Stomach (tissue), 8 donors: ENCODE measurements at regions not wholly inside any gene's neighbourhood (a gene's known extent, or its start where the extent isn't known, plus 50 kb on each side); places are given as distances from the start of the nearest gene placed in this dataset.

Experiments
- DNase-seq, 2 donors: peaks; one replicate each; pipeline versions ENCODE4 v3.0.0 to v3.0.0-alpha.2; 2013 to 2019
- H3K27ac ChIP-seq, 5 donors: fragments of 200-600 bp in 4 of 5; sonication (generic) in 4 of 5; one replicate each; pipeline ENCODE4 v1.5.1; 2013 to 2019; ENCODE audit warnings: mild to moderate bottlenecking in 1 of 5, moderate library complexity in 1 of 5
- H3K27me3 ChIP-seq, 3 donors: fragments of 200-600 bp; sonication (generic); one replicate each; pipeline ENCODE4 v1.5.1; 2017 to 2019; ENCODE audit warnings: mixed run types in 1 of 3
- H3K36me3 ChIP-seq, 4 donors: fragments of 200-600 bp; sonication (generic); 1 replicate in 3 of 4; 2 replicates in 1 of 4; pipeline ENCODE4 v1.5.1; 2016 to 2019
- H3K4me1 ChIP-seq, 4 donors: fragments of 200-600 bp; sonication (generic); one replicate each; pipeline ENCODE4 v1.5.1; 2016 to 2019
- H3K4me3 ChIP-seq, 4 donors: fragments of 200-600 bp; sonication (generic) in 3 of 4; one replicate each; pipeline ENCODE4 v1.5.1; 2016 to 2019; ENCODE audit warnings: mild to moderate bottlenecking in 1 of 4
- H3K9me3 ChIP-seq, 4 donors: fragments of 200-600 bp; sonication (generic); one replicate each; pipeline ENCODE4 v1.5.1; 2016 to 2019
- EP300 ChIP-seq: sonication (generic); formaldehyde crosslinking; IDR thresholded peaks from one replicate; pipeline ENCODE4 v1.6.1; 2017; ENCODE audit warnings: antibody characterized with exemption
- POLR2A ChIP-seq, 4 donors: fragments of 450-650 bp; IDR thresholded peaks; one replicate each; pipeline ENCODE4 v1.6.1; 2016; ENCODE audit warnings: antibody characterized with exemption in 4 of 4, control low read depth in 2 of 4, mild to moderate bottlenecking in 1 of 4, moderate library complexity in 1 of 4
- POLR2AphosphoS5 ChIP-seq, 3 donors: sonication (generic); formaldehyde crosslinking; IDR thresholded peaks; one replicate each; pipeline ENCODE4 v1.6.1; 2016; ENCODE audit warnings: antibody characterized with exemption in 3 of 3
- WGBS, 5 donors: extraction: QIAGEN DNeasy Blood & Tissue Kit in 3 of 5; methylation state at CpG; one replicate each; pipeline versions ENCODE4 v1.1.5 to v1.1.7; 2013 to 2018; 5-methylcytosine and 5-hydroxymethylcytosine counted together
- intact Hi-C: fragments of 100-400 bp; cut with DNase I; formaldehyde crosslinking; loops from one replicate; pipeline ENCODE4 v1.15.1; 2023; ENCODE audit warnings: low total_unique reads
- TF ChIP-seq, protein P1 (sequence below), 7 experiments: fragments of 450-650 bp in 4 of 7; fragments of 200-600 bp in 3 of 7; sonication (generic) in 3 of 7; IDR thresholded peaks; one replicate each; pipeline ENCODE4 v1.5.1; 2016 to 2019; ENCODE audit warnings: antibody characterized with exemption in 7 of 7, control low read depth in 2 of 7, mild to moderate bottlenecking in 1 of 7
- donor health status: healthy with polysubstance abuse.
- donor health status: Bipolar disorder and iron deficiency.
- donor health status: healthy.

- Histone ChIP-seq H3K4me1 (no peaks in the 10 kb centered on the region), H3K9me3 (peaks cover 0 to 5% (median 0%) of the 10 kb centered on the region in 4 donors), H3K4me3 (no peak overlapping the region), H3K27me3 (no peaks in the 10 kb centered on the region), H3K36me3 (no peaks in the 10 kb centered on the region), H3K27ac (no peak overlapping the region)
- 70 to 84% (median 80%) methylated on average over 4 of the region's 4 CpGs for WGBS, 5 donors
- DNase-seq, result no peak
- TF ChIP-seq EP300, result no peak
- TF ChIP-seq POLR2A (IDR thresholded peaks at IDR 0.05), result no peak
- TF ChIP-seq, protein P1, sequence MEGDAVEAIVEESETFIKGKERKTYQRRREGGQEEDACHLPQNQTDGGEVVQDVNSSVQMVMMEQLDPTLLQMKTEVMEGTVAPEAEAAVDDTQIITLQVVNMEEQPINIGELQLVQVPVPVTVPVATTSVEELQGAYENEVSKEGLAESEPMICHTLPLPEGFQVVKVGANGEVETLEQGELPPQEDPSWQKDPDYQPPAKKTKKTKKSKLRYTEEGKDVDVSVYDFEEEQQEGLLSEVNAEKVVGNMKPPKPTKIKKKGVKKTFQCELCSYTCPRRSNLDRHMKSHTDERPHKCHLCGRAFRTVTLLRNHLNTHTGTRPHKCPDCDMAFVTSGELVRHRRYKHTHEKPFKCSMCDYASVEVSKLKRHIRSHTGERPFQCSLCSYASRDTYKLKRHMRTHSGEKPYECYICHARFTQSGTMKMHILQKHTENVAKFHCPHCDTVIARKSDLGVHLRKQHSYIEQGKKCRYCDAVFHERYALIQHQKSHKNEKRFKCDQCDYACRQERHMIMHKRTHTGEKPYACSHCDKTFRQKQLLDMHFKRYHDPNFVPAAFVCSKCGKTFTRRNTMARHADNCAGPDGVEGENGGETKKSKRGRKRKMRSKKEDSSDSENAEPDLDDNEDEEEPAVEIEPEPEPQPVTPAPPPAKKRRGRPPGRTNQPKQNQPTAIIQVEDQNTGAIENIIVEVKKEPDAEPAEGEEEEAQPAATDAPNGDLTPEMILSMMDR (IDR thresholded peaks at IDR 0.05), result no peak
- no peak for TF ChIP-seq POLR2AphosphoS5 (IDR thresholded peaks at IDR 0.05)
- intact Hi-C loops, result no loop called here
These were observed 172.8 kb upstream of the RGMA start for GRCh38 chr15:93261845-93262244.

DNA sequence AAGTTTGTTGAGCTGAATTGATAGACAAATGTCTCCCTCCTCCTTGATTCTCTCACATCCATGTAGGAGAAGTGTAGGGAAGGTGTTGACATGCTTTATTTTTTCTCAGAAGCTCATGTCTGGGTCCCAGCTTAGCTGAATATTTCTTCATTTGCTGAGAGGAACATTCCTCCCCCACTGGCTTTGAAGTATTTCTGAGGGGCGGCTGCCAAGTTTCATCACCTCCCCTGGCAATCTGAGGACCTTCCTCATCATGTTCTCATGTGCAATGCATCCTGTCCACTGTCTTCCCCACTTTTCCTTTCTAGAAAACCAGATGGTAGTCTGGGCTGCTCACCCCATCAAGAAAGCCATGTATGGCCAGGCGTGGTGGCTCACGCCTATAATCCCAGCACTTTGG is 168.9 kb upstream of the RGMA start:
- Histone ChIP-seq H3K4me3 (no peak overlapping the region), H3K9me3 (no peaks in the 10 kb centered on the region), H3K27ac (no peak overlapping the region), H3K36me3 (no peaks in the 10 kb centered on the region), H3K27me3 (no peaks in the 10 kb centered on the region), H3K4me1 (no peaks in the 10 kb centered on the region)
- 88 to 96% (median 92%) methylated on average over 3 of the region's 3 CpGs for WGBS, 5 donors
- TF ChIP-seq EP300 (no peak), POLR2AphosphoS5 (IDR thresholded peaks at IDR 0.05) (no peak)
- TF ChIP-seq, protein P1 (IDR thresholded peaks at IDR 0.05), result no peak
- DNase-seq, result no peak
- intact Hi-C loops, result no loop called here

DNA sequence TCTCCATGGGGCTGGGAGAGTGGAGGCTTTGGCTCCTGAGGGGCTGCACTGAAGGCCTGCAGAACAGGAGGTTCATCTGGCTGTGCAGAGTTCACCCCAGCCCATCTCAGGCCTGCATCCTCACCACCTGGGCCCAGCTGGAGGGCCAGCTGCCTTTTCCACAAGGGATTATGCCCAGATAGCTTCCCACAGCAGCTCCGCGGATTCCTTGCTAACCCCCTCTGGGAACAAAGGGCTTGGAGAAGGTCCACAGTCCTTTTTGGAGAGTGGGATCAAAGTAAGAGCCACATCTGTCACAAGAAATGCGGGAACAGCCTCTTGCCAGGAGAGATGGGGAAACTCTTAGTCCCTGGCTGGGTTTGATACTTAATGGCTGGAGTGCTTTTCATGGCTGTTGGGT is 164.7 kb upstream of the RGMA start:
- WGBS, 5 donors, result 64 to 82% (median 70%) methylated on average over 2 to 3 of the region's 3 CpGs
- no peak overlapping the region for H3K27ac ChIP-seq
- H3K4me1 ChIP-seq, result no peaks in the 10 kb centered on the region
- intact Hi-C loops, result no loop called here
- no peaks in the 10 kb centered on the region for H3K9me3 ChIP-seq
- DNase-seq, result no peak
- H3K27me3 ChIP-seq, result no peaks in the 10 kb centered on the region
- H3K36me3 ChIP-seq, result no peaks in the 10 kb centered on the region
- TF ChIP-seq POLR2A (IDR thresholded peaks at IDR 0.05) (no peak), EP300 (no peak), POLR2AphosphoS5 (IDR thresholded peaks at IDR 0.05) (no peak)
- TF ChIP-seq, protein P1 (IDR thresholded peaks at IDR 0.05), result no peak
- H3K4me3 ChIP-seq, result no peak overlapping the region

DNA sequence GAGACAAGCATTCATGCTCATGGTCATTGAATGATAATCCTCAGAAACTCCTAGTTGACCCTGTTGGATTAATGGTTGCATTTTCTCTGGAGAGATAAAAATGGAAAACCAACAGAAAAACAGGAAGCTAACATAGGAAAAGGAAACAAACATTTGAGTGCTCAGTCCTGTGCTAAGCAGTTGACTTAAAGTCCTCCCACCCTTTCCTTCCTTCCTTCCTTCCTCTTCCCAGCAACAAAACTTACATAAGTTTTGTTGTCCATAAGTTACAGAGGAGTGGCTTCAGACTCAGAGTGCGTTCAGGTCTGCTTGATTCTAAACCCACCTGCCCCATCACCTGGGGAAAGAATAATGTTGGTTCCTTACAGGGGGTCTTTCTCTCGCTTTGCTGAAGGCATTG is 163.8 kb upstream of the RGMA start:
- intact Hi-C loops, result no loop called here
- Histone ChIP-seq H3K4me3 (no peak overlapping the region), H3K27ac (no peak overlapping the region), H3K27me3 (no peaks in the 10 kb centered on the region), H3K4me1 (no peaks in the 10 kb centered on the region), H3K9me3 (no peaks in the 10 kb centered on the region), H3K36me3 (no peaks in the 10 kb centered on the region)
- TF ChIP-seq, protein P1 (IDR thresholded peaks at IDR 0.05), result no peak
- TF ChIP-seq EP300 (no peak), POLR2A (IDR thresholded peaks at IDR 0.05) (no peak), POLR2AphosphoS5 (IDR thresholded peaks at IDR 0.05) (no peak)
- no peak for DNase-seq
- 71 to 84% (median 72%) methylated on average over 2 of the region's 2 CpGs for whole genome bisulfite sequencing, 5 donors
